Type B pancreatic cell (in vitro differentiated cells): ENCODE measurements at regions not wholly inside any gene's neighbourhood (a gene's known extent, or its start where the extent isn't known, plus 50 kb on each side); places are given as distances from the start of the nearest gene placed in this dataset.
"Not testable (repeated sequence)": the region's sequence is repeated elsewhere in the genome, so short reads cannot be mapped to it uniquely, and the experiment has no call there.

Source experiments
- DNase-seq: peaks from one replicate; pipeline ENCODE4 v3.0.0; 2021; ENCODE audit warnings: mixed read lengths; ENCODE audit not compliant: unreplicated experiment; ENCODE audit errors: extremely low spot score
- H3K27ac Mint-ChIP-seq: 2 replicates; pipeline ENCODE4 v1.8.0; 2021; ENCODE audit warnings: mild to moderate bottlenecking, mixed read lengths
- H3K27me3 Mint-ChIP-seq: 2 replicates; pipeline ENCODE4 v1.8.0; 2021; ENCODE audit warnings: mixed read lengths
- H3K36me3 Mint-ChIP-seq: 2 replicates; pipeline ENCODE4 v1.8.0; 2021; ENCODE audit warnings: mixed read lengths
- H3K4me1 Mint-ChIP-seq: one replicate; pipeline ENCODE4 v1.8.0; 2021; ENCODE audit warnings: mixed read lengths; ENCODE audit not compliant: unreplicated experiment
- H3K4me3 Mint-ChIP-seq: 2 replicates; pipeline ENCODE4 v1.8.0; 2021; ENCODE audit warnings: mild to moderate bottlenecking, mixed read lengths
- H3K9me3 Mint-ChIP-seq: 2 replicates; pipeline ENCODE4 v1.8.0; 2021; ENCODE audit warnings: mixed read lengths
- CTCF ChIP-seq: fragments of 200-600 bp; sonication (generic); conservative IDR thresholded peaks from 2 replicates; pipeline ENCODE4 v1.5.0; 2021; ENCODE audit warnings: antibody characterized with exemption, mild to moderate bottlenecking

GRCh38 chr13:94858856-94859255, 146.5 kb upstream of the SOX21 start:
- Mint-ChIP-seq H3K27me3 (peaks cover 31% of the 10 kb centered on the region), H3K4me1 (no peaks in the 10 kb centered on the region), H3K9me3 (no peaks in the 10 kb centered on the region), H3K27ac (peak overlapping the region; percentile 18), H3K4me3 (no peak overlapping the region), H3K36me3 (no peaks in the 10 kb centered on the region)
- TF ChIP-seq CTCF = no peak
- DNase-seq = no peak

- Mint-ChIP-seq H3K9me3 (no peaks in the 10 kb centered on the region), H3K4me1 (no peaks in the 10 kb centered on the region), H3K27ac (no peak overlapping the region), H3K36me3 (no peaks in the 10 kb centered on the region), H3K4me3 (no peak overlapping the region), H3K27me3 (peaks cover 5% of the 10 kb centered on the region)
- TF ChIP-seq CTCF = no peak
- DNase-seq = no peak
Observed at GRCh38 chr13:94854688-94855087, 142.3 kb upstream of the SOX21 start.

- no peak overlapping the region for H3K4me3 Mint-ChIP-seq
- no peak for DNase-seq
- H3K27me3 Mint-ChIP-seq = peaks cover 5% of the 10 kb centered on the region
- TF ChIP-seq CTCF = no peak
- no peak overlapping the region for H3K27ac Mint-ChIP-seq
- H3K9me3 Mint-ChIP-seq = no peaks in the 10 kb centered on the region
- H3K4me1 Mint-ChIP-seq = no peaks in the 10 kb centered on the region
- H3K36me3 Mint-ChIP-seq = no peaks in the 10 kb centered on the region
Observed at GRCh38 chr13:94851576-94851975, 139.2 kb upstream of the SOX21 start.

GRCh38 chr13:94849254-94849653, 136.9 kb upstream of the SOX21 start:
- Mint-ChIP-seq H3K27ac (no peak overlapping the region), H3K27me3 (peaks cover 3% of the 10 kb centered on the region), H3K36me3 (no peaks in the 10 kb centered on the region), H3K9me3 (no peaks in the 10 kb centered on the region), H3K4me1 (no peaks in the 10 kb centered on the region), H3K4me3 (no peak overlapping the region)
- no peak for TF ChIP-seq CTCF
- DNase-seq = no peak

GRCh38 chr13:94842901-94843300, 130.6 kb upstream of the SOX21 start:
- Mint-ChIP-seq H3K27ac (no peak overlapping the region), H3K4me3 (no peak overlapping the region), H3K4me1 (no peaks in the 10 kb centered on the region), H3K9me3 (no peaks in the 10 kb centered on the region), H3K27me3 (peaks cover 4% of the 10 kb centered on the region), H3K36me3 (no peaks in the 10 kb centered on the region)
- no peak for TF ChIP-seq CTCF
- no peak for DNase-seq

- DNase-seq, H3K4me1 Mint-ChIP-seq, H3K27ac Mint-ChIP-seq, H3K4me3 Mint-ChIP-seq, H3K36me3 Mint-ChIP-seq, H3K9me3 Mint-ChIP-seq: not testable (repeated sequence)
- peaks cover 20% of the 10 kb centered on the region for H3K27me3 Mint-ChIP-seq
Observed at GRCh38 chr13:94837056-94837455, 124.7 kb upstream of the SOX21 start.
